Urinary bladder (tissue), 3 donors: ENCODE measurements at regions not wholly inside any gene's neighbourhood (a gene's known extent, or its start where the extent isn't known, plus 50 kb on each side); places are given as distances from the start of the nearest gene placed in this dataset.
A peak's percentile ranks its signal among the peaks of the same experiment; 100 is the strongest.

Source experiments
- DNase-seq: peaks from one replicate; pipeline ENCODE4 v3.0.0-alpha.2; 2015; ENCODE audit errors: extremely low spot score
- H3K27ac ChIP-seq: one replicate; pipeline ENCODE4 v1.5.1; 2013; ENCODE audit warnings: low read depth, mild to moderate bottlenecking, moderate library complexity
- H3K36me3 ChIP-seq: one replicate; pipeline ENCODE4 v1.6.1; 2013; ENCODE audit warnings: mild to moderate bottlenecking, moderate library complexity; ENCODE audit not compliant: insufficient read depth
- H3K4me1 ChIP-seq: one replicate; pipeline ENCODE4 v1.6.1; 2013; ENCODE audit warnings: mild to moderate bottlenecking, moderate library complexity; ENCODE audit not compliant: insufficient read depth
- H3K4me3 ChIP-seq: one replicate; pipeline ENCODE4 v1.5.1; 2013; ENCODE audit warnings: low read depth, low read length
- WGBS: extraction: QIAGEN DNeasy Blood & Tissue Kit; methylation state at CpG from one replicate; pipeline ENCODE4 v1.1.7; 2013; 5-methylcytosine and 5-hydroxymethylcytosine counted together
- donor health status: healthy with polysubstance abuse.
- donor health status: healthy.

- no peaks in the 10 kb centered on the region for H3K36me3 ChIP-seq
- no peaks in the 10 kb centered on the region for H3K4me1 ChIP-seq
- H3K4me3 ChIP-seq, result no peak overlapping the region
- DNase-seq, result no peak
- no peak overlapping the region for H3K27ac ChIP-seq
These were observed 390.1 kb downstream of the TDRD3 start for GRCh38 chr13:60787083-60787482.

- H3K4me3 ChIP-seq, result no peak overlapping the region
- no peak for DNase-seq
- no peaks in the 10 kb centered on the region for H3K4me1 ChIP-seq
- H3K36me3 ChIP-seq, result no peaks in the 10 kb centered on the region
- H3K27ac ChIP-seq, result no peak overlapping the region
These were observed 375.7 kb downstream of the TDRD3 start for GRCh38 chr13:60772726-60773125.

- DNase-seq, result peak; percentile 14
- Histone ChIP-seq H3K4me3 (no peak overlapping the region), H3K4me1 (no peaks in the 10 kb centered on the region), H3K36me3 (no peaks in the 10 kb centered on the region), H3K27ac (no peak overlapping the region)
- WGBS, result 54% methylated on average over 5 of the region's 5 CpGs
These were observed 368.8 kb downstream of the TDRD3 start for GRCh38 chr13:60765700-60766411.

GRCh38 chr13:60759499-60759898 lies 362.5 kb downstream of the TDRD3 start:
- Histone ChIP-seq H3K27ac (no peak overlapping the region), H3K36me3 (no peaks in the 10 kb centered on the region), H3K4me1 (no peaks in the 10 kb centered on the region), H3K4me3 (no peak overlapping the region)
- no peak for DNase-seq
- WGBS, result 7% methylated on average over 9 of the region's 9 CpGs

- no peak overlapping the region for H3K4me3 ChIP-seq
- H3K36me3 ChIP-seq, result no peaks in the 10 kb centered on the region
- H3K27ac ChIP-seq, result no peak overlapping the region
- 71% methylated on average over 1 of the region's 1 CpG for WGBS
- no peak for DNase-seq
- H3K4me1 ChIP-seq, result no peaks in the 10 kb centered on the region
These were observed 361.6 kb downstream of the TDRD3 start for GRCh38 chr13:60758637-60759036.

GRCh38 chr13:60757501-60758215 lies 360.6 kb downstream of the TDRD3 start:
- Histone ChIP-seq H3K27ac (no peak overlapping the region), H3K36me3 (no peaks in the 10 kb centered on the region), H3K4me1 (no peaks in the 10 kb centered on the region), H3K4me3 (no peak overlapping the region)
- DNase-seq, result no peak
- 72% methylated on average over 7 of the region's 7 CpGs for WGBS

- DNase-seq, result no peak
- 31% methylated on average over 5 of the region's 5 CpGs for WGBS
These were observed 359.3 kb downstream of the TDRD3 start for GRCh38 chr13:60756306-60756705.

GRCh38 chr13:60755380-60756163 lies 358.6 kb downstream of the TDRD3 start:
- H3K4me1 ChIP-seq, result no peaks in the 10 kb centered on the region
- no peak overlapping the region for H3K27ac ChIP-seq
- no peaks in the 10 kb centered on the region for H3K36me3 ChIP-seq
- DNase-seq, result no peak
- WGBS, result 73% methylated on average over 4 of the region's 4 CpGs
- H3K4me3 ChIP-seq, result no peak overlapping the region

More at GRCh38 chr13:60756306-60756705, 359.3 kb downstream of the TDRD3 start:
- Histone ChIP-seq H3K36me3 (no peaks in the 10 kb centered on the region), H3K27ac (no peak overlapping the region), H3K4me1 (no peaks in the 10 kb centered on the region), H3K4me3 (no peak overlapping the region)

GRCh38 chr13:60754211-60755090 lies 357.4 kb downstream of the TDRD3 start:
- 72% methylated on average over 10 of the region's 10 CpGs for WGBS
- H3K4me3 ChIP-seq, result no peak overlapping the region
- no peaks in the 10 kb centered on the region for H3K4me1 ChIP-seq
- no peak for DNase-seq
- no peak overlapping the region for H3K27ac ChIP-seq
- no peaks in the 10 kb centered on the region for H3K36me3 ChIP-seq

- no peaks in the 10 kb centered on the region for H3K4me1 ChIP-seq
- H3K36me3 ChIP-seq, result no peaks in the 10 kb centered on the region
- no peak overlapping the region for H3K4me3 ChIP-seq
- WGBS, result 85% methylated on average over 1 of the region's 1 CpG
- H3K27ac ChIP-seq, result no peak overlapping the region
- no peak for DNase-seq
These were observed 356.6 kb downstream of the TDRD3 start for GRCh38 chr13:60753641-60754040.

GRCh38 chr13:60745343-60745742 lies 348.3 kb downstream of the TDRD3 start:
- Histone ChIP-seq H3K36me3 (no peaks in the 10 kb centered on the region), H3K4me3 (no peak overlapping the region), H3K4me1 (no peaks in the 10 kb centered on the region), H3K27ac (no peak overlapping the region)
- WGBS, result 51% methylated on average over 3 of the region's 3 CpGs
- DNase-seq, result no peak

- no peak overlapping the region for H3K27ac ChIP-seq
- no peaks in the 10 kb centered on the region for H3K4me1 ChIP-seq
- H3K4me3 ChIP-seq, result no peak overlapping the region
- no peak for DNase-seq
- H3K36me3 ChIP-seq, result no peaks in the 10 kb centered on the region
These were observed 336.9 kb downstream of the TDRD3 start for GRCh38 chr13:60733933-60734332.

GRCh38 chr13:60727140-60727539 lies 330.1 kb downstream of the TDRD3 start:
- DNase-seq, result no peak
- 88% methylated on average over 2 of the region's 2 CpGs for WGBS
- no peak overlapping the region for H3K27ac ChIP-seq
- no peaks in the 10 kb centered on the region for H3K36me3 ChIP-seq
- no peak overlapping the region for H3K4me3 ChIP-seq
- H3K4me1 ChIP-seq, result no peaks in the 10 kb centered on the region
